ENCODE measurements at regions not wholly inside any gene's neighbourhood (a gene's known extent, or its start where the extent isn't known, plus 50 kb on each side); places are given as distances from the start of the nearest gene placed in this dataset.
"Not testable (repeated sequence)": the region's sequence is repeated elsewhere in the genome, so short reads cannot be mapped to it uniquely, and the experiment has no call there.

DNA sequence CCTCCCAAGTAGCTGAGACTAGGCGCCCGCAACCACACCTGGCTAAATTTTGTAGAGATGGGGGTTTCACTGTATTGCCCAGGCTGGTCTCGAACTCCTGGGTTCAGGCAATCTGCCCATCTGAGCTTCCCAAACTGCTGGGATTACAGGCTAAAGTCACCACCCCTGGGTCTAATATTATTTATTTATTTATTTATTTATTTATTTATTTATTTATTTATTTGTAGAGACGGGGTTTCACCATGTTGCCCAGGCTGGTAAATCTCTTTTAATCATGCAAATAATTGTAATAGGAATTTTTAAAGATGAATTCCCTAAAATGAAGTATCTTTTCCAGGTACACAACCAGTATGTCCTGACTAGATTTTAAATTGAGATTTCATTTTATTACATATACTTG, 761.8 kb downstream of the TRAM1L1 start:
- ATAC-seq, result no peak
- ChIA-PET CTCF (no interaction called here), POLR2A (no interaction called here)
- Mint-ChIP-seq H3K4me1 (ENCODE audit: low read depth) (no peaks in the 10 kb centered on the region), H3K36me3 (ENCODE audit: low read depth) (no peaks in the 10 kb centered on the region), H3K9me3 (ENCODE audit: insufficient read depth) (no peaks in the 10 kb centered on the region), H3K4me3 (no peak overlapping the region), H3K27ac (no peak overlapping the region), H3K27me3 (ENCODE audit: low read depth) (no peaks in the 10 kb centered on the region)
- DNase-seq, result no peak

DNA sequence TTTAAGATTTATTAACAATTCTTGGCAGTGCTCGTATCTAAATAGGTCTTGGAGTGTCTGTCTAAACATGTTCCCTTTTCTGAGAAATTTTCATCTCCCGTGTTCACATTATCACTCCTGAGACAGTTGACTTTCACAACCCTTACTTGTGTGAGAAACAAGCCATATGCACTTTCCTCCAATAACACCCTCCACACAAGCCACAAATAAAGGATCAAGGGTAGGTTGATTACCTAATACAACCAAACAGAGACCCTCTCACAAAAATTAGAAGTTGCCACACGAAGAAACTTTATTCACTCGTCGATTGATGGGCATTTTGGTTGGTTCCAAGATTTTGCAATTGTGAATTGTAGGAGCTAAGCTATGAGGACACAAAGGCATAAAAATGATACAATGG, 763.9 kb downstream of the TRAM1L1 start:
- Mint-ChIP-seq H3K27me3 (ENCODE audit: low read depth) (no peaks in the 10 kb centered on the region), H3K4me3 (no peak overlapping the region), H3K9me3 (ENCODE audit: insufficient read depth) (no peaks in the 10 kb centered on the region), H3K4me1 (ENCODE audit: low read depth) (no peaks in the 10 kb centered on the region), H3K27ac (no peak overlapping the region), H3K36me3 (ENCODE audit: low read depth) (no peaks in the 10 kb centered on the region)
- ATAC-seq (no peak), DNase-seq (no peak)
- ChIA-PET CTCF (no interaction called here), POLR2A (no interaction called here)

GRCh38 chr4:116320859-116321258, 764.5 kb downstream of the TRAM1L1 start:
- Mint-ChIP-seq H3K27me3 (ENCODE audit: low read depth) (no peaks in the 10 kb centered on the region), H3K36me3 (ENCODE audit: low read depth) (no peaks in the 10 kb centered on the region), H3K4me1 (ENCODE audit: low read depth) (no peaks in the 10 kb centered on the region), H3K4me3 (no peak overlapping the region), H3K9me3 (ENCODE audit: insufficient read depth) (no peaks in the 10 kb centered on the region), H3K27ac (no peak overlapping the region)
- CTCF ChIA-PET, result no interaction called here
- DNase-seq (no peak), ATAC-seq (no peak)
- POLR2A ChIA-PET, result no interaction called here

- H3K27me3 Mint-ChIP-seq (ENCODE audit: low read depth), result no peaks in the 10 kb centered on the region
- DNase-seq (no peak), ATAC-seq (no peak)
- H3K4me3 Mint-ChIP-seq, result no peak overlapping the region
- H3K9me3 Mint-ChIP-seq (ENCODE audit: insufficient read depth), result no peaks in the 10 kb centered on the region
- CTCF ChIA-PET, result no interaction called here
- POLR2A ChIA-PET, result no interaction called here
- H3K4me1 Mint-ChIP-seq (ENCODE audit: low read depth), result no peaks in the 10 kb centered on the region
- no peaks in the 10 kb centered on the region for H3K36me3 Mint-ChIP-seq (ENCODE audit: low read depth)
- H3K27ac Mint-ChIP-seq, result no peak overlapping the region
Observed at GRCh38 chr4:116303736-116304188, 781.6 kb downstream of the TRAM1L1 start.

DNA sequence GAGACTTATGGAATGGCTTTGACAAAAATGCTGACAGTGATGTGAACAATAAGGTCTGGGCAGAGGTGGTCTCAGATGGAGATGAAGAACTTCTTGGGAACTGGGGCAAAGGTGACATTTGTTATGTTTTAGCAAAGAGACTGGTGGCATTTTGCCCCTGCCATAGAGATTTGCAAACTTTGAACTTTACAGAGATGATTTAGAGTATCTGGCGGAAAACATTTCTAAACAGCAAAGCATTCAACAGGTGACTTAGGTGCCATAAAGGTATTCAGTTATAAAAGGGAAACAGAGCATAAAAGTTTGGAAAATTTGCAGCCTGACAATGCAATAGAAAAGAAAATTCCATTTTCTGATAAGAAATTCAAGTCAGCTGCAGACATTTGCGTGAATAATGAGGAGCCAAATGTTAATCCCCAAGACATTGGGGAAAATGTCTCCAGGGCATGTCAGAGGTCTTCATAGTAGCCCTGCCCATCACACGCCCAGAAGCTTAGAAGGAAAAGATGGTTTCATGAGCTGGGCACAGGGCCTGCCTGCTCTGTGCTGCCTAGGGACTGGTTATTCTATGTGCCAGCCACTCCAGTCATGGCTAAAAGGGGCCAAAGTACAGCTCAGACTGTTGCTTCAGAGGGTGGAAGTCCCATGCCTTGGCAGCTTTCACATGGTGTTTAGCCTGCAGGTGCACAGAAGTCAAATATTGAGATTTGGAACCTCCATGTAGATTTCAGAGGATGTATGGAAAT, 782.2 kb downstream of the TRAM1L1 start:
- ChIA-PET POLR2A (no interaction called here), CTCF (no interaction called here)
- Mint-ChIP-seq H3K27ac (no peak overlapping the region), H3K9me3 (ENCODE audit: insufficient read depth) (no peaks in the 10 kb centered on the region), H3K4me3 (no peak overlapping the region), H3K27me3 (ENCODE audit: low read depth) (no peaks in the 10 kb centered on the region), H3K36me3 (ENCODE audit: low read depth) (no peaks in the 10 kb centered on the region), H3K4me1 (ENCODE audit: low read depth) (no peaks in the 10 kb centered on the region)
- no peak for DNase-seq
- ATAC-seq, result no peak

GRCh38 chr4:116275006-116275405, 810.4 kb downstream of the TRAM1L1 start:
- Mint-ChIP-seq H3K4me3 (no peak overlapping the region), H3K27ac (no peak overlapping the region), H3K36me3 (ENCODE audit: low read depth) (no peaks in the 10 kb centered on the region), H3K27me3 (ENCODE audit: low read depth) (no peaks in the 10 kb centered on the region), H3K4me1 (ENCODE audit: low read depth) (no peaks in the 10 kb centered on the region), H3K9me3 (ENCODE audit: insufficient read depth) (no peaks in the 10 kb centered on the region)
- POLR2A ChIA-PET, result no interaction called here
- ATAC-seq, result no peak
- no peak for DNase-seq
- CTCF ChIA-PET, result no interaction called here

GRCh38 chr4:116272336-116272735, 813.0 kb downstream of the TRAM1L1 start:
- H3K9me3 Mint-ChIP-seq (ENCODE audit: insufficient read depth), result no peaks in the 10 kb centered on the region
- ATAC-seq (no peak), DNase-seq (no peak)
- H3K27ac Mint-ChIP-seq, result no peak overlapping the region
- no peaks in the 10 kb centered on the region for H3K27me3 Mint-ChIP-seq (ENCODE audit: low read depth)
- H3K4me1 Mint-ChIP-seq (ENCODE audit: low read depth), result no peaks in the 10 kb centered on the region
- no peak overlapping the region for H3K4me3 Mint-ChIP-seq
- H3K36me3 Mint-ChIP-seq (ENCODE audit: low read depth), result no peaks in the 10 kb centered on the region
- CTCF ChIA-PET, result no interaction called here
- POLR2A ChIA-PET, result no interaction called here

DNA sequence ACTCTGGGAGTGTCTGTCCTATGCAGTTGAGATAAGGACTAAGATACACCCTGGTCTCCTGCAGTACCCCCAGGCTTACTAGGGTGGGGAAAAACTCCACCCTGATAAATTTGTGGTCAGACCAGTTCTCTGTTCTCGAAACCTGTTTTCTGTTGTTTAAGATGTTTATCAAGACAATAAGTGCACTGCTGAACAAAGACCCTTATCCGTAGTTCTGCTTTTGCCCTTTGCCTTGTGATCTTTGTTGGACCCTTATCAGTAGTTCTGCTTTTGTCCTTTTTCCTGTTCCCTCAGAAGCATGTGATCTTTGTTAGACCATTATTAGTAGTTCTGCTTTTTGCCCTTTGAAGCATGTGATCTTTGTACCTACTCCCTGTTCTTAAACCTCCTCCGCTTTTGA, 824.4 kb downstream of the TRAM1L1 start:
- POLR2A ChIA-PET; ATAC-seq; H3K4me3 Mint-ChIP-seq; H3K27ac Mint-ChIP-seq; H3K4me1 Mint-ChIP-seq (ENCODE audit: low read depth); DNase-seq; H3K27me3 Mint-ChIP-seq (ENCODE audit: low read depth); H3K36me3 Mint-ChIP-seq (ENCODE audit: low read depth); CTCF ChIA-PET: not testable (repeated sequence)
- peaks cover 11% of the 10 kb centered on the region for H3K9me3 Mint-ChIP-seq (ENCODE audit: insufficient read depth)

DNA sequence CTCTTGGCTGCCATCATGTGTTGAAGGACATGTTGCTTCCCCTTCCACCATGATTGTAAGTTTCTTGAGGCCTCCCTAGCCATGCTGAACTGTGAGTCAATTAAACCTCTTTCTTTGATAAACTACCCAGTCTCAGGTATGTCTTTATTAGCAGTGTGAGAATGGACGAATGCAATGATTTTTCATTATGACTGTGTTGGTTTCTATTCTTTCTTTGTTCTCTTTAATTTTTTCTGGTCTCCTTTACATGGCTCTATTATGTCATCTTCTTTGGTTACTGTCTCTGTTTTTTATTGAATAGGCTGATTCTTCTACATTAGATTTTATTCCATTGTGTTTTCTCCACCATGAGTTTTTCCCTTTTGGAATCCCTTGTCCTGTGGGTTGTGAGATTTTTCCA, 840.6 kb downstream of the TRAM1L1 start:
- ATAC-seq (no peak), DNase-seq (no peak)
- ChIA-PET POLR2A (no interaction called here), CTCF (no interaction called here)
- Mint-ChIP-seq H3K27ac (no peak overlapping the region), H3K27me3 (ENCODE audit: low read depth) (no peaks in the 10 kb centered on the region), H3K36me3 (ENCODE audit: low read depth) (no peaks in the 10 kb centered on the region), H3K9me3 (ENCODE audit: insufficient read depth) (no peaks in the 10 kb centered on the region), H3K4me1 (ENCODE audit: low read depth) (no peaks in the 10 kb centered on the region), H3K4me3 (no peak overlapping the region)

DNA sequence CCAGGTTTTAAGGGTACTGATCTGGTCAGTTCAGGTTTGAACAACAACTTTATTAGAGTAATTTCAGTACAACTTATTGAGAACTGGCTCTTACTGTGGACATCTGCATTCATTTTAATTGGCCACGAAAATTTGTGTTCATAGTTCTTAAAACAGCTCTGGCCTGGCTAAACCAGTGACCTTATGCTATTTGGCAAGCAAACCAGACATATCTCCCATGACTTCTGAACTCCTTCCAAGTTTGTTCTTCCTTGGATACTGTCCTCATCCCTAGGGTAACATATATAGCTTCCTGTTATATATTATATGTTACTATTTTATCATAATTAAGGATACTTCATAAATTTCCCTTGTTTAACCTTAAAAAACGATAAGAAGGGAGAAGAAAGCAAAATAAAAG, 841.9 kb downstream of the TRAM1L1 start:
- ATAC-seq (no peak), DNase-seq (no peak)
- Mint-ChIP-seq H3K27me3 (ENCODE audit: low read depth) (no peaks in the 10 kb centered on the region), H3K4me3 (no peak overlapping the region), H3K9me3 (ENCODE audit: insufficient read depth) (no peaks in the 10 kb centered on the region), H3K4me1 (ENCODE audit: low read depth) (no peaks in the 10 kb centered on the region), H3K36me3 (ENCODE audit: low read depth) (no peaks in the 10 kb centered on the region), H3K27ac (no peak overlapping the region)
- ChIA-PET POLR2A (no interaction called here), CTCF (no interaction called here)

GRCh38 chr4:116233971-116234370, 851.4 kb downstream of the TRAM1L1 start:
- no peaks in the 10 kb centered on the region for H3K36me3 Mint-ChIP-seq (ENCODE audit: low read depth)
- H3K4me1 Mint-ChIP-seq (ENCODE audit: low read depth), result no peaks in the 10 kb centered on the region
- no peaks in the 10 kb centered on the region for H3K9me3 Mint-ChIP-seq (ENCODE audit: insufficient read depth)
- H3K27ac Mint-ChIP-seq, result no peak overlapping the region
- H3K4me3 Mint-ChIP-seq, result no peak overlapping the region
- H3K27me3 Mint-ChIP-seq (ENCODE audit: low read depth), result no peaks in the 10 kb centered on the region
- DNase-seq (no peak), ATAC-seq (no peak)
- ChIA-PET CTCF (no interaction called here), POLR2A (no interaction called here)

DNA sequence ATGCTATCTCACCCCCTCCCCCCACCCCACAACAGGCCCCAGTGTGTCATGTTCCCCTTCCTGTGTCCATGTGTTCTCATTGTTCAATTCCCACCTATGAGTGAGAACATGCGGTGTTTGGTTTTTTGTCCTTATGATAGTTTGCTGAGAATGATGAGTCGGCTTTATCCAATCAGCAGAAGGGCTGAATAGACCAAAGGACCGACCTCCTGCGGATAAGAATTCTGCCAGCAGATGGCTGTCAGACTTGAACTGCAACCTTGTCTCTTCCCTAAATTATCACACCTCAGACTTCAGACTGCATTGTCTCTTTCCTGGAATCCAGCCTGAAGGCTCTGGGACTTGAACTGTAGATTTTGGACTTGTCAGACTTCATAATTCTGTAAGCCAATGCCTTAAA, 853.4 kb downstream of the TRAM1L1 start:
- ATAC-seq; H3K27me3 Mint-ChIP-seq (ENCODE audit: low read depth); CTCF ChIA-PET; H3K9me3 Mint-ChIP-seq (ENCODE audit: insufficient read depth); H3K36me3 Mint-ChIP-seq (ENCODE audit: low read depth); POLR2A ChIA-PET; H3K27ac Mint-ChIP-seq; DNase-seq; H3K4me3 Mint-ChIP-seq; H3K4me1 Mint-ChIP-seq (ENCODE audit: low read depth): not testable (repeated sequence)

- no peak overlapping the region for H3K27ac Mint-ChIP-seq
- no peaks in the 10 kb centered on the region for H3K4me1 Mint-ChIP-seq (ENCODE audit: low read depth)
- ChIA-PET CTCF (no interaction called here), POLR2A (no interaction called here)
- H3K27me3 Mint-ChIP-seq (ENCODE audit: low read depth), result no peaks in the 10 kb centered on the region
- no peaks in the 10 kb centered on the region for H3K9me3 Mint-ChIP-seq (ENCODE audit: insufficient read depth)
- DNase-seq (no peak), ATAC-seq (no peak)
- no peak overlapping the region for H3K4me3 Mint-ChIP-seq
- no peaks in the 10 kb centered on the region for H3K36me3 Mint-ChIP-seq (ENCODE audit: low read depth)
Observed at GRCh38 chr4:116229420-116229819, 856.0 kb downstream of the TRAM1L1 start.
